ENCODE measurements at regions not wholly inside any gene's neighbourhood (a gene's known extent, or its start where the extent isn't known, plus 50 kb on each side); places are given as distances from the start of the nearest gene placed in this dataset.

DNA sequence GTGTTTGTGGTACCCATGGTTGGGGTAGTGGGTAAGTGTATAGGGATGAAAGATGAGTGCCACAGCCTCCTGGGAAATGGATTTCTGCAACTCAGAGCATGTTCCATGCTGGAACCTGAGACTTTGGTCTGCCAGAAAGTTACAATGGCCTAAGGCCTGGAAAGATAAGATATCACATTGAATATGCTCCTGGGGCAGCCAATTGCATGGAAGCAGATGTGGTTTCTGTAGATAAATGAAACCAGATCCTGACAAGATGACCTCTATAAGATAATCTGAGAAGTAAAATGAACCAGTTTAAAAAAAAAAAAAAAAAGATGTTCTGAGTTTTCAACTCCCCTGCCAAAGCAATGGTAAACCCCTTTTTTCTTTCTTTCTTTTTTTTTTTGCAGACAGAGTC, 91.4 kb upstream of the NCK2 start:
- DNase-seq (ENCODE audit: low read depth): no peak
- no peak for TF ChIP-seq CTCF (IDR thresholded peaks at IDR 0.05; ENCODE audit: insufficient read depth, low read depth, low read length, missing control alignments)
- H3K4me3 ChIP-seq (ENCODE audit: low read length): no peak overlapping the region

- no peak for DNase-seq (ENCODE audit: low read depth)
- no peak overlapping the region for H3K4me3 ChIP-seq (ENCODE audit: low read length)
- no peak for TF ChIP-seq CTCF (IDR thresholded peaks at IDR 0.05; ENCODE audit: insufficient read depth, low read depth, low read length, missing control alignments)
Observed at GRCh38 chr2:105652014-105652796, 92.5 kb upstream of the NCK2 start.

DNA sequence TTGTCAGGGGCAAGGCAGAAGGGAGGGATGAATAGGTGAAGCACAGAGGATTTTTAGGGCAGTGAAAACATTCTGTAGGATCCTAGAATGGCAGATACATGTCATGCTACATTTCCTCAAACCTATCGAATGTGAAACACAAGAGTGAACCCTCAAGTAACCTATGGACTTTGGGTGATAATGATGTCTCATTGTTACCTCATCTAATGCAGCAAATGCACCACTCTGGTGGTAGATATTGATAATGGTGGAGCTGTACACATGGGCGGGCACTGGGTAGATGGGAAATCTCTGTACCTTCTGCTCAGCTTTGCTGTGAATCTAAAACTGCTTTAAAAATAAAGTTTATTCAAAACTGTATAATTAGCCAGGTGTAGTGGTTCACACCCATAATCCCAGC, 95.2 kb upstream of the NCK2 start:
- TF ChIP-seq CTCF (IDR thresholded peaks at IDR 0.05; ENCODE audit: insufficient read depth, low read depth, low read length, missing control alignments): no peak
- no peak overlapping the region for H3K4me3 ChIP-seq (ENCODE audit: low read length)

DNA sequence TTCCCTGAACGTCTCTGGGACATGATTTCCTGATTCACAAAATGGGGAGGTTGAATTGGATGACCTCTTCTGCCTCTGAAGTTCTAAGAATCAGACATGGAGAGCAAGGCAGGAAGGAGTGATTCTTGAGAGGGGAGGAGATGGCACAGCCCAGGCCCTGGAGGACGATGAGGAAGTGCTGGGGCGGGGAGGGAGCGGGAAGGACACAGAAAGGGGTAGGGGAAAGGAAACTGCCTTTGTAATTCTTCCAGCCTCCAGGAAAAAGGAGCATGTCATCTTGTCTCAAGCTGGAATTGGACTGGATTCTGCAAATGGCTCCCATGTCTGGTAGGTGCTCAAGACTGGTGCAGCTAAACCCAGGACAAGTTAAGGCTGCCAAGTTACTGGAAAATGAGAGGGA, 97.0 kb upstream of the NCK2 start:
- TF ChIP-seq CTCF (IDR thresholded peaks at IDR 0.05; ENCODE audit: insufficient read depth, low read depth, low read length, missing control alignments): no peak
- DNase-seq (ENCODE audit: low read depth): no peak
- H3K4me3 ChIP-seq (ENCODE audit: low read length): no peak overlapping the region

More for the DNA sequence above, 95.2 kb upstream of the NCK2 start:
- no peak for DNase-seq (ENCODE audit: low read depth)

- DNase-seq (ENCODE audit: low read depth): no peak
Observed at GRCh38 chr2:105646774-105647076, 98.0 kb upstream of the NCK2 start.

GRCh38 chr2:105645938-105646773, 98.6 kb upstream of the NCK2 start:
- H3K4me3 ChIP-seq (ENCODE audit: low read length): no peak overlapping the region
- TF ChIP-seq CTCF (IDR thresholded peaks at IDR 0.05; ENCODE audit: insufficient read depth, low read depth, low read length, missing control alignments): no peak
- no peak for DNase-seq (ENCODE audit: low read depth)

More at GRCh38 chr2:105646774-105647076, 98.0 kb upstream of the NCK2 start:
- H3K4me3 ChIP-seq (ENCODE audit: low read length): no peak overlapping the region
- TF ChIP-seq CTCF (IDR thresholded peaks at IDR 0.05; ENCODE audit: insufficient read depth, low read depth, low read length, missing control alignments): no peak

All from epithelial cell of esophagus (primary cell).